IPS-NIHi7 (cell line): ENCODE measurements at regions not wholly inside any gene's neighbourhood (a gene's known extent, or its start where the extent isn't known, plus 50 kb on each side); places are given as distances from the start of the nearest gene placed in this dataset.

Experiments used
- DNase-seq: peaks from one replicate; pipeline ENCODE4 v3.0.0; 2012; ENCODE audit warnings: mixed read lengths; ENCODE audit errors: extremely low spot score

DNA sequence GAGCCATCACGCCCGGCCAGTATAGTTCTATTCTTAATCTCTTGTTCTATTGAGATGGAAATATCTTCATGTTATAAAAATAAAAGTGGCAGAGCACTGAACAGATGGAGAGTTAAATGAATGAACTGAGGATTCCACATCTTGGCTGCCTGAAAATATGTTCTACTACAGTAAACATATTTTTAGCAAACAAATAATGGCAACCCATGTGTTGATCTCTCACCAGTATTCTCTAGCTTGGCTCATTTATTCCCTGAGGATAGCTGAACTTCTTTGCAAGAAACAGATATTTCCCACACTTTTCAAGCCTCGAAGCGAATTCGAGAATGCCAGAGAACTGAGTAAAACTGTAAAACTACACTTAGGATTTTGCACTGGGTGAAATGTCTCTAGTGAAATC lies 58.9 kb downstream of the DIRAS3 start:
- no peak for DNase-seq

DNA sequence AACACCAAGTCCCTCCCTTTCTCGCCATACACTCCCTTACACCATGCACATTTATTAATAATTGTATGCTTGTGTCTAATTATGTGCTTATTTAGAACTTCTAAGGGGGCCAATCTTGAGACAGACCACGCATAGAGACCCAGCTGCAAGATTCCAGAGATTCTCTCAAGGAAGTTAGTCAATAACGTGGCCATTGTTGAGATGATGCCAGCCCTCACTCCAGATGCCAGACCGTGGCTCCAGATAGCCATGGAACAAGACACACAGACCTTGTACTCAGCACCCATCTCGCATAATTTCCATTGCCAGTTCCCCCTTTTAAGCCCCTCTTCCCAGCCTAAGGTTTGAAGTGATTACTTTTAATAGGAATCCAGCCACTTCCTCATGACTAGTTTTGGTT lies 62.4 kb downstream of the DIRAS3 start:
- DNase-seq = no peak

DNA sequence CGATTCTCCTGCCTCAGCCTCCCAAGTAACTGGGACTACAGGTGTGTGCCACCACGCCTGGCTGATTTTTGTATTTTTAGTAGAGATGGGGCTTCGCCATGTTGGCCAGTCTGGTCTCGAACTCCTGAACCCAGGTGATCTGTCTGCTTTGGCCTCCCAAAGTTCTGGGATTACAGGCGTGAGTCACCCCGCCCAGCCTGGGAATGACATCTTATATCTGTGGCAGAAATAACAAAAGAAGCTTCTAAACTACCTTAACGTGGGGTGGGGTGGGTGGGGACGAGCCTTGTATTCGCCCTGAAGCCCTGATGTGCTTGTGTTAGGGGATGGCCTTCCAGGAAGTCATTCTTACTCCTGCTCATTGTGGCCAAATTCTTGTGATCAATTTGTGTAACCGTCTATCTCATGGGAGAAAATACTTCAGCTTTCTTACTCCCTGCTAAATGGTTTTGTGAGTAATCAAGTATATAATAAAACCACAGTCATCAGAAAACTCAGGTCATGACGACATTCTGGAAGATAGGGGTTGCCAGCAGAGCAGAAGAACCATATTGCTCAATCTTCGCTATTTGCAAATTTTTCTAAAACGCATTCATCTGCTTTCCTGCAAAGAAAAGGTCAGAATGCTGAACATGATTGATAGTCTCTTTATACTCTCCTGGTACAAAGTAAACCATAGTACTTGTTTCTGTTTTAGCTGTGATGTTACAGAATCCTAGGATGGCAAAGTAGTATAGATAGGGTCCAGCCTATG lies 63.2 kb downstream of the DIRAS3 start:
- no peak for DNase-seq

DNA sequence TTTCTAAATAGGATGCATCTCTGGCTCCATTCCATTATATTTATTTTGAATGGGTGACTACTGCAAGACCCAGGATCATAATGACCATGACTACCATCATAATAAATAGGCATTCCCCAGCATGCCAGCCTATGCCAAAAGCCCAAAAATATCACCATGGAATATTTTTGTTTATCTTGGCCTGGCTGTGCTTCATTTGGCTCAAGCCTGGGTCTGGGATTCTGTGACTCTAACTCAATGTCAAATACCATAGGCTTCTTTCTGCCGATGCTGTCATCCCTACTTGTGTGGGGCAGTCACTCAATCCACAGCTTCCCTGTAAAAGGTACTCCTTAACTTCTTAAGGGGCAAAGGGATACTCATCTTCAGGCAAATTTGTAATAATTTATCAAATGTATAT lies 66.6 kb downstream of the DIRAS3 start:
- no peak for DNase-seq

DNA sequence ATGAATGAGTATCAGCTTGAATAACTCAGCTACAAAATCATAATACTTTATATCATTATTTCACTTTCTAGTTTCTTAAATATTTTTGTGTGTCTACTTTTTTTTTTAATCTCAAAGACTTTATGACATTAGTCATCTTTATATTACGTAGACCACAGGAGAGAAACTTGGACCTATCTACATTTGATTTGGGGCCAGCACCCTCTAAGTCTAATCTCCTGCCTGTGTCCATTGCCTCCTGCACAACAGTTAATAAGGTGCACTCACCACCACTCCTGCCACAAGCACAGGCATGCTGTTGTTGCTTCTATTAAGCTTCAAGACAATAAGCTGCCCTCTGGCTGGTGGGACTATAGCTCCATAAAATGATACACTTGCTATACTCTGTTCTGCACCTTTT lies 70.4 kb downstream of the DIRAS3 start:
- DNase-seq = no peak

DNA sequence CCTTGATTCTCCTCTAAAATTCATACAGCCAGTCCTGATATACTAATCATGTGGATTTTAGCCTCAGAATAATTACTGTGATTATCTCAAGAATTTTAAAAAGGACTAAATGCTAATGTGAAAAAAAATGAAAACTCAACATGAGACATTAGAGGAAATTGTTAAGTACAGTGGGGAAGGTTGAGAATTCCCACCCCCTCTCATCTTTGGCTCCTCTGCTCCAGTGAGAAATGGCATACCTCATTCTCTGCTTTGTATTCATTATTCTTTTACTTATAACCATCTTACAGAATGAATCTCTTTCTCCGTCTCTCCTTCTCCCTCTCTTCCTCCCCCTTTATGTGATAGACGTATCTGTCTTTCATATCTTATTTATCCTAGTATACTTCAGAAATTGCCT lies 70.9 kb downstream of the DIRAS3 start:
- no peak for DNase-seq

DNA sequence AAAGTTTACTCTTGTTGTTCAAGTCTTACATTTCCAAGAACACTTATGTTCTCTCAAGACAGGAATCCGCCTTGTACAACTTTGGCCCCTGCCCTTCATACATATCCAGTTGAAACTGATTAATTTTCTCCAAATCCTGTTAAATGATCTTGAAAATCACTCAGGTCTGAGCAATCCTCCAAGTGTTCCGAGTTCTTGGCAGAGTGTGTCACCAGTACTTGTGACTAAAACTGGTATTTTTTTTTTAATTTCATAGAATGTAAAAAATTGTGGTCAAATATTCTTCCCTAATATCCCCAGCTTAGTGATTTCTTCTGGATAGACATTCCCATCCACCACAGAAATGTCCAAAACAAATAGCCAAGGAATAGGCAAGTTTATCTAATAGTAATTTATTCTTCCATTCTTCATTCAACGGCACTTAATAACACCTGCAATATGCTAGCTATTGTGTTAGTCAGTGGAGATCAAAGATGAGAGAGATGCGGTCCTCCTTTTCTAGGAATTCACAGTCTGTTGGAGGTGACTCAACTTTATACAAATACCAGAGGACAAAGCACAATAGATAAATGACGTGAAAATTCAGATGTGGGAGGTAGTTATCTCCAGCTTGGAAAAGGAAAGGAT lies 71.4 kb downstream of the DIRAS3 start:
- no peak for DNase-seq

DNA sequence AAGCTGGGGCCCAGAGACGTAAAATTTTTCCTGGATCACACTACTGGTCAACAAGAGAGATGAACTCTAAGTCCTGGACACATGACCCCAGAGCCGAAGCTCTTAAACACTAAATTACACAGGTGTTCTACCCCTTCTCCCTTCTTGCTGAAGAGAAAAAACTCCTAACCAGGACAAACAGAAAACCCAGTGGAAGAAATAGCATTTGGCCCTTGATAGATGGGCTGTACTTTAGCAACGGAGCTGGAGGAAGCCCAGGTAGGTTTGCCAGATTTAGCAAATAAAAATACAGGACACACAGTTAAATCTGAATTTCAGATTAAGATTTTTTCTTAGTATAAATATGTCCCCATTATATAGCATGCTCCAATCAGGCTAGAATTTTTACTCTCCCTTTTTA lies 72.7 kb downstream of the DIRAS3 start:
- DNase-seq = no peak

DNA sequence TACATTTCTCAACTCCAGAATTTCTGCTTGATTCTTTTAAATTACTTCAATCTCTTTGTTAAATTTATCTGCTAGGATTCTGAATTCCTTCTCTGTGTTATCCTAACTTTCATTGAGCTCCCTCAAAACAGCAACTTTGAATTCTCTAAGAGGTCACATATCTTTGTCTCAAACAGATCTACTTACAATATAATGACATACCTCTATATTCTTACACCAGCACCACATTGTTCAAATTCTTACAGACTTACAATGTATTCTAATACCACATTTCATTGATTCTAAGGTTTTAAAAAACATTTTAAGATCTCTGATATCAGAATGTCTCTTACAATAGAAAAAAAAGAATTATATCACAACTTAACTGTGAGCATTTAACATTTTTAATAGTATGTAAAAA lies 77.4 kb downstream of the DIRAS3 start:
- DNase-seq = no peak

DNA sequence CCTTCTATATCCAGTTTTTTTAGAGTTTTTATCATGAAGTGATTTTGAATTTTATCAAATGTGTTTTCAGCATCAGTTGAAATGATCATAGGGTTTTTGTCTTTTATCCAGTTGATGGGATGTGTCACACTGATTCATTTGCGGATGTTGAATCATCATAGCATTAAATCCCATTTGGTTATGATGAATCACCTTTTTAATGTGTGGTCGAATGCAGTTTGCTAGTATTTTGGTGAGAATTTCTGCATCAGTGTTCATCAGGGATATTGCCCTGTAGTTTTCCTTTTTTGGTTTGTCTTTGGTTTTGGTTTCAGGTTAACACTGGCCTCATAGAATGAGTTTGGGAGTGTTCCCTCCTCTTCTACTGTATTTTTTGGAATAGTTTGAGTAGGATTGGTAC lies 80.3 kb downstream of the DIRAS3 start:
- no peak for DNase-seq

DNA sequence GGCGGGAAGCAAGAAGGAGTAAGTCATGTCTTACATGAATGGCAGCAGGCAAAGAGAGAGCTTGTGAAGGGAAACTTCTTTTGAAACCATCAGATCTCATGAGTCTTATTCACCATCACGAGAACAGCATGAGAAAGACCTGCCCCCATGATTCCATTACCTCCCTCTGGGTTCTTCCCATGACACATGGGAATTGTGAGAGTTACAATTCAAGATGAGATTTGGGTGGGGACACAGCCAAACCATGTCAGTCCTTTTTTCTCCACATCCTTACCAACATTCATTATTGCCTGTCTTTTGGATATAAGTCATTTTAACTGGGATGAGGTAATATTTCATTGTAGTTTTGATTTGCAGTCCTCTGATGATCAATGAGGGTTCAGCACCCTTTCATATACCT lies 81.0 kb downstream of the DIRAS3 start:
- no peak for DNase-seq

DNA sequence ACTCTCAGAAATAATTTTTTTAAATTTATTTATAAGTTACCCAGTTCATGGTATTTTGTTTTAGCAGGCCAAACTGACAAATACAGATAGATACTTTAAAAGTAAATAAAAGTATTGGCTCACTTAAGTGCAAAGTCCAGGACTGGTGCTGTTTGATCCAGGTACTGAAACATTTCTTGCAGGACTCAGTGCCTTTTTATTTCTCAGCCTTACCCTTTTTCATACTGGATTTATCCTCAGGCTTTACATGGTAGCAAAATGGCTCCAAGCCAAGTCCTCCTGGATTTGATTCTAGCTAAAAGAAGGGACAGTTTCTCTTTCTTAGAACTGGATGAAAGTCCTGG lies 83.8 kb downstream of the DIRAS3 start:
- no peak for DNase-seq

DNA sequence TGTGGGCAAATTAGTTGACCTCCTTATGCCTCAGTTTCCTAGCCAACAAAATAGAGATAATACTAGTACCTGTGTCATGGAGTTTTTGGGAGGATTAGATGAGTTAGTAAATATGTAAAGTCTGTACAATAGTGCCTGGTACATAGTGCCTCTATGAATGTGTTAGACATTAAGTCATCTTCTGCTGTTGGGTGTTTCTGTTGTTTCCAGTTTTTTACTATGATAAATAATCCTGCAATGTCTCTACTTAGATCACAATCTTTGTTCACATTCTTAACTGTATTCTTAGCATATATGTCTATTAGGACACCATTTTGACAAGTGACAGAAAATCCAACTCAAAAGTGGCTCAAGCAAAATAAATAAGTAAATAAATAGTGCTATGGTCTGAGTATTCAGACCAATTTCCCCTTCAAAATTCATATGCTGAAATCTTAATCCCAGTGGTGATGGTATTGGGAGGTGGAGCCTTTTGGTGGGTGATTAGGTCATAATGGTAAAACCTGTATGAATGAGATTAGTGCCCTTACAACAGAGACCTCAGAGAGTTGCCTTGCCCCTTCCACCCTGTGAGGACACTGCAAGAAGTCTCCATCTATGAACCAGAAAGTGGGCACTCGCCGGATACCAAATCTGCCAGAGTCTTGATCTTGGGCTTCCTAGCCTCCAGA lies 84.3 kb downstream of the DIRAS3 start:
- no peak for DNase-seq

DNA sequence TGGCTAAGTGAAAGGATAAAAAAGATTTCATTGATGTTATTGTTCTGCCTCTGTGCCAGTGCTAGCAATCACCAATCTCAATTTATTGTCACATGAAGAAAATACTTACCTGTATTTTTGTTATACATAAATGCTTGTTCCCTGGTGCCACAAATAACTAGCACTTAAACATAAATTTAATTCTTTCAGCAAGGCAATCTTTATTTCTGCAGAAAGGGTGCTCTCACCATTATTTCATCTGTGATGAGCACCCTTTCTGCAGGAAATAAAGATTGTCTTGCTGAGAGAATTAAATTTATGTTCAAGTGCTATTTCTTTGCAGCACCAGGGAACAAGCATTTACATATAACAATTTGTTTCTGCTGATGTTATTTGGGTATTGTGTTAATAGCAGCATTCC lies 87.2 kb downstream of the DIRAS3 start:
- no peak for DNase-seq

DNA sequence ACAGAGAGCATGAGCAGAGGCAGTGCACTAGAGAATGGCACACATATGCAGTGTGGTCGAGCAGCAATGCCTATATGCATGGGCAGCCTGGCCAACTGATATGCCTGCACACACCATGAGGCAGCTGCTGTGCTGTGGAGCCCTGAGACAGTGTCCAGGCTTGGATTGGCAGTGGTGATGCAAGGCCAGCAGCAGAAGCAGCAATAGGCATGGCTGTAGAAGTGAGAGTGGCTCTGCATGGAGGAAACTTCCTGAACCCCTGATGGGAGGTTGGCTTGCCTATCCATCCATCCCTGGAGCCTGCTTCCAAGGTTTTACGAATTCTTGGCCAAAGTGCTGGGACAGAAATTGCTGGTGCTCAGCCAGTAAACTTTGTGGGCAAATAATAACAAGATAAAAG lies 89.7 kb downstream of the DIRAS3 start:
- DNase-seq = no peak

DNA sequence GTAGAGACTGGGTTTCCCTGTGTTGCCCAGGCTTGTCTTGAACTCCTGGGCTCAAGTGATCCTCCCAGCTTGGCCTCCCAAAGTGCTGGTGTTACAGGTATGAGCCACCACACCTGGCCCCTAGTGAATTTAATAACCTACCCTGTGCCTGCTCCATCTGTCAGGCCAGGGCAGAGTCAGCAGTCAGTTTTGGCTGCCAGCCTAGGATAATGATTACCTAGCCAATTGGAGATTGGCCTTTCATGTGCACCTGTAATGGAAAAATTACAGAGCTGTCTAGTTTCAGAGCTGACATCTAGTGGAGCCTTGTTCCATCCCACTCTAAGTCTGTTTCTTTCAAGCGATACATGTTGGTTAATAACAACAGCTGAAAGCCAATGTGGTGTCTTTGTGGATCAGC lies 92.0 kb downstream of the DIRAS3 start:
- no peak for DNase-seq

DNA sequence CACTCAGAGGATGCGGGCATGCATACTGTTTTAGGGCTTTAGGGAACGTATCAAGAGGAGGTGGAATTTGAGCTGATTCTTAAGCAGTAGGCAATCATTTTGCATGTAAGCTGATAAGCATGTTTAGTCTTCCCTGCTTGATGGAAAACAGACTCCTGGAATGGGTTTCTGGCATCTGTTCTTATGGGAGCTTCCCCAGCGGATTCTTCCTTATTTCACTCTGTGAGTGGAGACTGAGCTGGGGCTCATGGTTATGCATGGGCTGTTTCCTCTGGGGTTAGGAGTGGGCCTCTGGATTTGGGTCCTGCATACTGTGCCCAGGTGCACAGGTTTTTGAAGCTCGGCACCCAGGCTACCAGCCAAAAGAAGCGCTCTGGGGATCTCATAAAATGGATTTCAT lies 93.4 kb downstream of the DIRAS3 start:
- DNase-seq = no peak

DNA sequence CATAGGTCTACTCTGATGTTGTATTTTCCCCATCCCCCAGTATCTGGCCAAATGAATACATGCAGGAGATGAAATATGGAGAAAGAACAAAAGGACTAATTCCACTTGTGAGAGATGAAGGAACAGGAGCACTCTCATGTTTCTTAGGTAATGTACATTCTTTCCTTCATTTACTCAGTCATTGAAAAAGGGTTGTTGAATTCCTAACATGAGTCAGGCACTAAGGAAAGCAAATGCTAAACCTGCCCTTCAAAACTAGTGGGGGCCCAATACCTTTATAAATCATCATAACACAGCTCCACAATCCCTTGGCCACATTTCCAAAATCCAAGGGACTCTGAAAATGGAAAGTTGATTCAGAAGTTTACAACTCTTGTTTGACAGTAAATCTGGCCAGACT lies 94.3 kb downstream of the DIRAS3 start:
- no peak for DNase-seq

DNA sequence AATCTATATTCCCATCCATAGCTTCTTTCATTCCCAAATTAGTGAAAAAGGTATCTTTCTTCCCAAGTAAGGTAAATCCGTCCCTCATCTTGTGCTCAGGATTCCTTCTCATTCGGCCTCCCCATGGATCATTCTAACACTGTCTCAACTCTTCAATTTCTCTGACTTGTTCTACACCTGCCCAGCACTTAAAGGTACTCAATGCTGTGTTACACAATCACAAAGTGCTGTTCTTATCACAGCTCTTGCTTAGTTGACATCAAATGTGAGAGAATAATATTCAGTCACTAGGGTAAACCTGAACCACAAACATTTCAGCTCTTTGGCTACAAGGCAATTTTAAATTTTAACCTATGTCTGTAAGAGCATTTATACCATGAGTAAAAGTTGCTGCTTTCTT lies 94.8 kb downstream of the DIRAS3 start:
- DNase-seq = no peak

DNA sequence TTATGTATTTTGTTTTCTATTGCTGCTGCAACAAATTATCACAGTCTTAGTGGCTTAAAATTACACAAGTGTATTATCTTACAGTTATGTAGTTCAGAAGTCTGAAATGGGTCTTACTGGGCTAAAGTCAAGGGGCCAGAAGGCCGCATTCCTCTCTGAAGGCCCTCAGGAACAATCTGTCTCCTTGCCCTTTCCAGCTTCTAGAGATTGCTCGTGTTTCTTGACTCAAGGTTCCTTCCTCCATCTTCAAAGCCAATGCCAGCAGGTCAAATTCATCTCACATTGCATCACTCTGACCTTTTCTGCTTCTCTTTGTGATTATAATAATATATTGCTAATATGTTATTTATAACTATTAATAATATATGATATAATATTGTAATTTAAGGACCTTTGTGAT lies 97.1 kb downstream of the DIRAS3 start:
- DNase-seq = no peak

DNA sequence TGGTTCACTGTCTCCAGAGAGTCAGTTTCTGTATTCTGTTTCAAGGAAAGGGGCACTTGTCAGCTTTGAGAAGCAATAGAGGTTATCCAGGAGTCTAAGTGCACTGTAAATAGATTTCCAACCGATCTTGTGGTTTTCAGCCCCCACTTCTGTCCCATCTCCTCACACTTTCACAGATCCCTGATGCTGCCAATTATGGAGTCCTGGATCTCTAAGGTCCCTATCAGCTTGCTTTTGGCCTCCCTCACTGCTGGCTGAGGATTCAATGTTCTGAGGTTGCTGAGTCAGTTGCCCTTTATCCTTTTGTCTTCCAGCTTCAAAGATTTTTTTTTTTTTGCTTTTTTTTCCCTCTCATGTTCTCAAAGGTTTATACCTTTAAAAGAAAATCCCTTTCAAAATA lies 98.4 kb downstream of the DIRAS3 start:
- DNase-seq = no peak

DNA sequence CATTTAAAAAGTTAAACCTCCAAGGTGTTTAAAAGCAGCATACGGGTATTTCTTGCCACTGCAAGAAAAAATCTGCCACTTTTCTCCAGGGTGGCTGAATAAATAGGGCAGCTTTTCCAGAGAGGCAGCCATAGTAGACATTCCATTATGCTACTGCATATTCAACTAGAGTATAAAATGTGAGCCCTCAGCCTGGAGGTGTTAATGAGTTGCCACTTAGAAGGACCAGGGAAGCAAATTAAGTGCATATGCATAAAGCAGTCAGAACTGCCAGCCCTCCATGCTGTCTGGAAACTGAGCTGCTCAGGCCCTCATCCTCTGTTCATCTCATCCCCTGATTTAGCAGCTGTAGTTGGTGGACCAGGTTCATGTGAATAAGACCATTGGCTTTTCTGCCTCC lies 99.4 kb downstream of the DIRAS3 start:
- no peak for DNase-seq
